CD4-positive, CD25-positive, alpha-beta regulatory T cell (primary cell): ENCODE measurements at regions not wholly inside any gene's neighbourhood (a gene's known extent, or its start where the extent isn't known, plus 50 kb on each side); places are given as distances from the start of the nearest gene placed in this dataset.
"Not testable (repeated sequence)": the region's sequence is repeated elsewhere in the genome, so short reads cannot be mapped to it uniquely, and the experiment has no call there.

Experiments
- ATAC-seq, 2 donors: fragments of 150-1000 bp; cut with Tn5 transposase; one replicate each; pipeline ENCODE4 v1.10.0; 2021; ENCODE audit warnings: low read depth in 2 of 2, moderate number of reproducible peaks in 2 of 2, moderate library complexity in 1 of 2
- DNase-seq, 3 donors: peaks; one replicate each; pipeline versions ENCODE4 v3.0.0 to v3.0.0-alpha.2; 2012 to 2022; ENCODE audit warnings: mixed read lengths in 1 of 3
- H3K27ac ChIP-seq: one replicate; pipeline ENCODE4 v1.7.0; 2013; ENCODE audit warnings: mild to moderate bottlenecking, low read length; ENCODE audit not compliant: insufficient read depth, poor library complexity, severe bottlenecking
- H3K27me3 ChIP-seq: one replicate; pipeline ENCODE4 v1.7.0; 2013; ENCODE audit warnings: low read length; ENCODE audit not compliant: control insufficient read depth, insufficient read depth
- H3K36me3 ChIP-seq: one replicate; pipeline ENCODE4 v1.7.0; 2013; ENCODE audit warnings: mild to moderate bottlenecking, low read length, moderate library complexity; ENCODE audit not compliant: control insufficient read depth, insufficient read depth
- H3K4me1 ChIP-seq: 2 replicates; pipeline ENCODE4 v1.7.0; 2013; ENCODE audit warnings: mild to moderate bottlenecking, low read length; ENCODE audit not compliant: insufficient read depth, control insufficient read depth, poor library complexity, severe bottlenecking
- H3K4me3 ChIP-seq: one replicate; pipeline ENCODE4 v1.7.0; 2013; ENCODE audit warnings: low read depth, mild to moderate bottlenecking, low read length, moderate library complexity
- H3K9me3 ChIP-seq, 2 experiments: 1 replicate in 1 of 2; 2 replicates in 1 of 2; pipeline ENCODE4 v1.7.0; 2013; ENCODE audit warnings: low read length in 2 of 2, mild to moderate bottlenecking in 1 of 2, moderate library complexity in 1 of 2; ENCODE audit not compliant: control insufficient read depth in 2 of 2
- H3K27ac Mint-ChIP-seq, 3 donors: one replicate each; pipeline ENCODE4 v1.8.0; 2020 to 2022; ENCODE audit warnings: mild to moderate bottlenecking in 3 of 3, mixed read lengths in 3 of 3, moderate library complexity in 2 of 3
- H3K27me3 Mint-ChIP-seq: one replicate; pipeline ENCODE4 v1.8.0; 2022; ENCODE audit warnings: mild to moderate bottlenecking, mixed read lengths
- H3K36me3 Mint-ChIP-seq: one replicate; pipeline ENCODE4 v1.8.0; 2020; ENCODE audit warnings: mixed read lengths
- H3K4me1 Mint-ChIP-seq, 4 donors: one replicate each; pipeline ENCODE4 v1.8.0; 2020 to 2022; ENCODE audit warnings: mixed read lengths in 4 of 4, mild to moderate bottlenecking in 1 of 4
- H3K4me3 Mint-ChIP-seq, 4 donors: one replicate each; pipeline ENCODE4 v1.8.0; 2020 to 2022; ENCODE audit warnings: mild to moderate bottlenecking in 4 of 4, mixed read lengths in 4 of 4, moderate library complexity in 3 of 4
- H3K9me3 Mint-ChIP-seq, 7 donors: one replicate each; pipeline ENCODE4 v1.8.0; 2020 to 2022; ENCODE audit warnings: mixed read lengths in 7 of 7, mild to moderate bottlenecking in 3 of 7, moderate library complexity in 2 of 7

DNA sequence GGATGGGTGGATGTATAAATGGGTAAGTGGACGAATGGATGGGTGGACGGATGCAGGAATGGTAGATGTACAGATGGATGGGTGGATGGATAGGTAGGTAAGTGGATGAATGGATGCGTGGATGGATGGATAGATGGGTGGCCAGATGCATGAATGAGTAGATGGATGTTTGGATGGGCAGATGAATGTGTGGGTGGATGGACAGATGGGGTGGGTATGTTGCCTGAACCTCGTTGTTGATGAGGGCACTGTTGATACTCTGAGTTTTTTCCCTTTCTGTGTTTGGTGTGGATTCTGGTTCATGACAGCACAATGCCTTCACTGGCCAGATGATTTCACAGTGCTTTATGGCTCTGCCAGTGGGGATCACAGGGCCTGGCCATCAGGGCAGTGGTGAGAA lies 208.3 kb downstream of the NPIPB11 start:
- Mint-ChIP-seq H3K27me3 (no peaks in the 10 kb centered on the region), H3K4me1 (peaks cover 0 to 5% (median 2%) of the 10 kb centered on the region in 4 donors), H3K36me3 (peaks cover 23% of the 10 kb centered on the region), H3K27ac (peak overlapping the region; percentile 53 to 78 (median 72)), H3K4me3 (no peak overlapping the region), H3K9me3 (no peaks in the 10 kb centered on the region)
- DNase-seq (no peak), ATAC-seq (no peak)
- no peaks in the 10 kb centered on the region for H3K4me1 ChIP-seq
- no peaks in the 10 kb centered on the region for H3K36me3 ChIP-seq
- H3K4me3 ChIP-seq = no peak overlapping the region
- no peaks in the 10 kb centered on the region for H3K27me3 ChIP-seq
- no peaks in the 10 kb centered on the region for H3K9me3 ChIP-seq
- no peak overlapping the region for H3K27ac ChIP-seq

DNA sequence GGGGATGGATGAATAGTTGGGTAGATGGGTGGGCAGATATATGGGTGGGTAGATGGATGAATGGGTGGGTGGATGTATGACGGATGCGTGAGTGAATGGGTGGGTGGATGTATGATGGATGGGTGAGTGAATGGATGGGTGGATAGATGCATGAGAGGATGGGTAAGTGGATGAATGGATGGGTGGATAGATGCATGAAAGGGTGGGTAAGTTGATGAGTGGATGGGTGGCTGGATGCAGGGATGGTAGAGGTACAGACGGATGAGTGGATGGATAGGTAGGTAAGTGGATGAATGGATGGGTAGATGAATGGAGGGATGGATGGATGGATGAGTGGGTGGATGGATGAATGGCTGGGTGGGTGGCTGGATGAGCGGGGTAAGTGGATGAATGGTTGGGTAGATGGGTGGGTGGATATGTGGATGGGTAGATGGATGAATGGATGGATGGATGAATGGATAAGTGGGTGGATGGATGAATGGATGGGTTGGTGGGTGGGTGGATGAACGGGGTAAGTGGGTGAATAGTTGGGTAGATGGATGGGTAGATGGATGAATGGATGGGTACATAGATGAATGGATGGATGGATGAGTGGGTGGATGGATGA lies 208.9 kb downstream of the NPIPB11 start:
- H3K9me3 ChIP-seq, H3K4me1 Mint-ChIP-seq, H3K9me3 Mint-ChIP-seq, H3K27me3 Mint-ChIP-seq, H3K4me1 ChIP-seq, H3K4me3 ChIP-seq, H3K27ac ChIP-seq, H3K4me3 Mint-ChIP-seq, DNase-seq, ATAC-seq, H3K27me3 ChIP-seq, H3K36me3 ChIP-seq: not testable (repeated sequence)
- peaks cover 17% of the 10 kb centered on the region for H3K36me3 Mint-ChIP-seq
- H3K27ac Mint-ChIP-seq = peak overlapping the region in 1 of 3 donors; percentile 78

DNA sequence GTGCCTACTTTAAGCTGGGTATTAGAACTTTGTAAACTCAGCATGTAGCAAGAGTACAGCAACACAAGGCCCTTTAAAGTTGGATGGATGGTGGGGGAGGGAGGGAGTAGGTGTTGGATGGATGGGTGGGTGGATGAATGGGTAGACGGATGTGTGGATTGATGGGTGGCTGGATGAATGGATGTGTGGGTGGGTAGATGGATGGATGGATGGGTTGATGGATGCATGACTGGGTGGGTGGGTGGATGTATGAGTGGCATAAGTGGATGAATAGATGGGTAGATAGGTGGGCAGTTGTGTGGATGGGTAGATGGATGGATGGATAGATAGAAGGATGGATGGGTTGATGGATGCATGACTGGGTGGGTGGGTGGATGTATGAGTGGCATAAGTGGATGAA lies 209.8 kb downstream of the NPIPB11 start:
- not testable (repeated sequence) for H3K4me1 ChIP-seq, H3K9me3 Mint-ChIP-seq, H3K27me3 ChIP-seq, H3K4me3 ChIP-seq, H3K27ac ChIP-seq, DNase-seq, H3K4me3 Mint-ChIP-seq, ATAC-seq, H3K27me3 Mint-ChIP-seq, H3K36me3 ChIP-seq, H3K4me1 Mint-ChIP-seq, H3K27ac Mint-ChIP-seq, H3K9me3 ChIP-seq
- peaks cover 15% of the 10 kb centered on the region for H3K36me3 Mint-ChIP-seq

DNA sequence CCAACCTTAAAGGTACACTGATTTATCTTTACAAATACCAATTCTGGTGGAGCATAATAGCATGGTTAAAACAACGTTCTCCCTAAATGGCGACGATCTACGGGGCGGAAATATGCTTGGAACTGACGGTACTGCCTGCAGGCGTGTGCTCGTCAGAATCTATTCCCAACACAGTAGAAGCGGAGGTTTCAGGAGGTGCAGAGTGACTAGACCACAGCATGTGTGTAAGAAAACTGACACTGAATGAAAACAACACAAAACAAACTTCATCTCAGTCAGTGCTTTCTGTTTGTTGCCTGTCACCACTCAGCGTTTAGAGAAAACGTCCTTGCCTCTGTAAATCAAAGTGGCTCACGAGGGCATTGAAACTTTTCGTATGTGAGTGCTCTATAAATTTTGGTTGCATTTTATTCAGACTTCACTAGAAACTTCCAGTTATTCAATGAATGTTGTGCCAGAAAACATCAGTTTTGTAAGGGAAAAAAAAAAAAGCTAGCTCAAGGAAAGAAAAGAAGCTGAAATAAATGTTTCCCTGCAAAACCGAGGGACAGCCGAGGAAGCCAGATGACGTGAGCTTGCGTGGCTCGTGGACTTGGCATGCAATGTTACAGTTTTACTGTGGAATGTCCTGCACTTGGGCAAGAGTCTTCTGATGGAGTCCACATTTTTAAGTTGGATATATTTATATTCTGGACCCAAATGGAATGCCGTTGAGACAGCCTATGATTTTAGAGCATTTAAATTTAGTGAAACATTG lies 210.4 kb downstream of the LAT start:
- not testable (repeated sequence) for H3K4me1 Mint-ChIP-seq, H3K9me3 ChIP-seq, H3K9me3 Mint-ChIP-seq, H3K27me3 ChIP-seq, H3K4me1 ChIP-seq, H3K4me3 Mint-ChIP-seq, H3K27me3 Mint-ChIP-seq, H3K36me3 ChIP-seq, ATAC-seq, H3K4me3 ChIP-seq, H3K27ac ChIP-seq, DNase-seq
- Mint-ChIP-seq H3K36me3 (peaks cover 16% of the 10 kb centered on the region), H3K27ac (peak overlapping the region in 2 of 3 donors; percentile 14 to 34)

DNA sequence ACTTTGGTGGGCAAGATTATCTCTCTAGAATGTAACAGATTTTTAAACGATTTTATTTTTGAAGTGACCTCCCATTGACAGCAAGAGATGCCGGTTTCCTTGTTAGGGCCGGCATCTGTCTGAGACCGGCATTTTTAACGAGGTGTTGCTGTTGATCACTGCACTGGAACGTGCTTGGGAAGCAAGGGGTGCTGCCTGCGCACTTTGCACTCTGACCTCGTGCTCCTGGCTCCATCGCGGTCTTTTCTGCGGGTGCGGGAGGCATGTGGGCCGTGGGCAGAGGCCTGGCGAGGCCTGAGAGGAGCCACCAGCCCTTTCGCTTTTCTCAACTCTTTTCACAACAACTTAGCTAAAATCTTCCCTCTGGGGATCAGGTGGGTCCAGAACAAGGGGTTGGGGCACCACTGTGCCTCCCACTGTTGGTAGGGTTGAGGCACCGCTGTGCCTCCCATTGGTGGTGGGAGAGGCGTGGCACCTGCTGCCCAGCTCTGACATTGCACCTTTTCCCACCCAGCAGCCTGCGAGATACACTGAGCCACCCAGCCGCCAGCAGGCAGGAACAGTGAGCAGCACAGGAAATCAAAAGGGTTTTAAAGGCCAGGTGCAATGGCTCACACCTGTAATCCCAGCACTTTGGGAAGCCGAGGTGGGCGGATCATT lies 209.5 kb downstream of the LAT start:
- H3K36me3 ChIP-seq, H3K4me3 ChIP-seq, H3K27me3 Mint-ChIP-seq, ATAC-seq, DNase-seq, H3K4me1 ChIP-seq, H3K4me3 Mint-ChIP-seq, H3K9me3 ChIP-seq, H3K4me1 Mint-ChIP-seq, H3K9me3 Mint-ChIP-seq, H3K27ac ChIP-seq, H3K27me3 ChIP-seq: not testable (repeated sequence)
- peaks cover 20% of the 10 kb centered on the region for H3K36me3 Mint-ChIP-seq
- peak overlapping the region in 1 of 3 donors; percentile 31 for H3K27ac Mint-ChIP-seq

DNA sequence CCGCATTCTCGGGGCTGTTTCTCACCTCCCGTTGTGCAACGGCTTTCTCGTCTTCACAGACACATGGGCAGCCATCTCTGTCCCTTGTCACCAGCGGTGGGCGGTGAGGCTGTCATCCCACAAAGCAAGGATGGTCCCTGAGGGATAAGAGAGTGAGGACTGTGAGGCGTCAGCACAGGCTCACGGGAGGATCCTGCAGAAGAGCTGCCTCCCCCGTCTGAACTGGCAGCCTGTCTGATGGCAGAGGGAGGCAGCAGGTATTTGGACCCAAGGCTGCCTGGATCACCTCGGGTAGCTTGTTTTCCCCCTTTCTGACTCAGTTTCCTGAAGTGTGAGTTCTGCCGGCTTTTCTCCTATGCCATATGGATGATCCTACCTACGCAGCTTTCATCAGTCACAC lies 208.8 kb downstream of the LAT start:
- H3K27me3 ChIP-seq, H3K4me1 ChIP-seq, H3K9me3 Mint-ChIP-seq, H3K4me3 Mint-ChIP-seq, H3K27ac ChIP-seq, H3K4me1 Mint-ChIP-seq, H3K4me3 ChIP-seq, ATAC-seq, H3K27me3 Mint-ChIP-seq, H3K9me3 ChIP-seq, H3K36me3 ChIP-seq, DNase-seq: not testable (repeated sequence)
- Mint-ChIP-seq H3K27ac (peak overlapping the region in 1 of 3 donors; percentile 58), H3K36me3 (peaks cover 20% of the 10 kb centered on the region)

DNA sequence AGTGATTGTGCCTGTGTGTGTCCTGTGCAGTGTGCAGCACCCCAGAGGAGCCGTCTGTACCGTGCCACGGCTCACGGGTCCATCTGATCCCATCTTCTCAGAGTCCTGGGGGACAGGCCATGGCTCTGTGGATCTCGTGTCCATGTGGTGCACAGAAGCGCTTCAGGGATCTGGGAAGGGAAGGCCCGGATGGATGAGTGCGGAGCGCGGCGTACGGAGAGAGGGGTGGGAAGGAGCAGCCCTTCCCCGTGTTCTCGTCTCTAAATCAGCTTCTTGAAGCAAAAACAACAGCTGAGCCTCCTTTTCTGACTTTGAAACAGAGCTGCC lies 208.4 kb downstream of the LAT start:
- H3K27me3 ChIP-seq, H3K27me3 Mint-ChIP-seq, H3K4me1 Mint-ChIP-seq, H3K36me3 ChIP-seq, ATAC-seq, H3K9me3 ChIP-seq, H3K9me3 Mint-ChIP-seq, DNase-seq, H3K4me3 Mint-ChIP-seq, H3K27ac ChIP-seq, H3K4me3 ChIP-seq, H3K4me1 ChIP-seq: not testable (repeated sequence)
- H3K27ac Mint-ChIP-seq = peak overlapping the region in 1 of 3 donors; percentile 58
- peaks cover 18% of the 10 kb centered on the region for H3K36me3 Mint-ChIP-seq
